Small intestine (tissue), 7 donors: ENCODE measurements at regions not wholly inside any gene's neighbourhood (a gene's known extent, or its start where the extent isn't known, plus 50 kb on each side); places are given as distances from the start of the nearest gene placed in this dataset.

Experiments
- DNase-seq, 2 donors: peaks; one replicate each; pipeline versions ENCODE4 v3.0.0 to v3.0.0-alpha.2; 2013
- FAIRE-seq: peaks from 2 replicates; lab custom pipeline; 2012; peaks lifted over from hg19 to GRCh38; lab: Jason Lieb, UNC
- H3K27ac ChIP-seq, 3 donors: one replicate each; pipeline ENCODE4 v1.5.1; 2013; ENCODE audit warnings: low read length in 2 of 3, mild to moderate bottlenecking in 2 of 3, control low read depth in 1 of 3, inconsistent platforms in 1 of 3, low read depth in 1 of 3, moderate library complexity in 1 of 3
- H3K27me3 ChIP-seq, 3 donors: one replicate each; pipeline ENCODE4 v1.6.1; 2013; ENCODE audit warnings: low read length in 3 of 3, inconsistent platforms in 1 of 3; ENCODE audit not compliant: control insufficient read depth in 3 of 3, insufficient read depth in 3 of 3
- H3K36me3 ChIP-seq, 3 donors: one replicate each; pipeline ENCODE4 v1.6.1; 2013; ENCODE audit warnings: low read length in 3 of 3, inconsistent platforms in 1 of 3, low read depth in 1 of 3, mild to moderate bottlenecking in 1 of 3, moderate library complexity in 1 of 3; ENCODE audit not compliant: control insufficient read depth in 3 of 3, insufficient read depth in 2 of 3
- H3K4me1 ChIP-seq, 3 donors: one replicate each; pipeline ENCODE4 v1.6.1; 2013; ENCODE audit warnings: low read length in 2 of 3, inconsistent platforms in 1 of 3, low read depth in 1 of 3, mild to moderate bottlenecking in 1 of 3, moderate library complexity in 1 of 3; ENCODE audit not compliant: control insufficient read depth in 3 of 3, insufficient read depth in 2 of 3
- H3K4me3 ChIP-seq, 3 donors: one replicate each; pipeline ENCODE4 v1.5.1; 2013; ENCODE audit warnings: low read length in 3 of 3, control low read depth in 1 of 3, inconsistent platforms in 1 of 3, low read depth in 1 of 3, mild to moderate bottlenecking in 1 of 3, moderate library complexity in 1 of 3
- H3K9me3 ChIP-seq, 2 donors: one replicate each; pipeline ENCODE4 v1.6.1; 2013; ENCODE audit warnings: low read depth in 1 of 2, low read length in 1 of 2; ENCODE audit not compliant: control insufficient read depth in 2 of 2, insufficient read depth in 1 of 2
- WGBS, 3 donors: extraction: QIAGEN DNeasy Blood & Tissue Kit; methylation state at CpG; one replicate each; pipeline ENCODE4 v1.1.7; 2013; 5-methylcytosine and 5-hydroxymethylcytosine counted together
- donor health status: healthy with polysubstance abuse.
- donor health status: control.
- donor health status: control.
- donor health status: Bipolar disorder and iron deficiency.
- donor health status: healthy.

GRCh38 chr3:118292841-118293240 lies 741.8 kb downstream of the IGSF11 start:
- FAIRE-seq, result no peak

GRCh38 chr3:118298133-118298532 lies 736.5 kb downstream of the IGSF11 start:
- FAIRE-seq, result no peak
- Histone ChIP-seq H3K27ac (no peak overlapping the region), H3K4me1 (no peaks in the 10 kb centered on the region), H3K36me3 (no peaks in the 10 kb centered on the region), H3K27me3 (no peaks in the 10 kb centered on the region), H3K9me3 (no peaks in the 10 kb centered on the region), H3K4me3 (no peak overlapping the region)
- DNase-seq, result no peak

More at GRCh38 chr3:118292841-118293240, 741.8 kb downstream of the IGSF11 start:
- 88 to 95% (median 93%) methylated on average over 1 of the region's 1 CpG for WGBS, 3 donors
- no peak overlapping the region for H3K27ac ChIP-seq
- H3K4me1 ChIP-seq, result no peaks in the 10 kb centered on the region
- no peak overlapping the region for H3K4me3 ChIP-seq
- H3K27me3 ChIP-seq, result no peaks in the 10 kb centered on the region
- H3K36me3 ChIP-seq, result no peaks in the 10 kb centered on the region
- DNase-seq, result no peak
- H3K9me3 ChIP-seq, result no peaks in the 10 kb centered on the region

- Histone ChIP-seq H3K36me3 (no peaks in the 10 kb centered on the region), H3K4me1 (no peaks in the 10 kb centered on the region), H3K27me3 (no peaks in the 10 kb centered on the region), H3K4me3 (no peak overlapping the region), H3K27ac (no peak overlapping the region), H3K9me3 (no peaks in the 10 kb centered on the region)
- FAIRE-seq, result no peak
- WGBS, 3 donors, result 42 to 81% (median 45%) methylated on average over 1 of the region's 1 CpG
- no peak for DNase-seq
These were observed 730.1 kb downstream of the IGSF11 start for GRCh38 chr3:118304557-118304956.

GRCh38 chr3:118332699-118333098 lies 701.9 kb downstream of the IGSF11 start:
- no peaks in the 10 kb centered on the region for H3K4me1 ChIP-seq
- H3K27me3 ChIP-seq, result no peaks in the 10 kb centered on the region
- H3K9me3 ChIP-seq, result peaks cover 0 to 19% of the 10 kb centered on the region in 2 donors
- 94 to 95% (median 94%) methylated on average over 2 of the region's 2 CpGs for WGBS, 3 donors
- H3K36me3 ChIP-seq, result no peaks in the 10 kb centered on the region
- DNase-seq, result no peak
- no peak for FAIRE-seq
- no peak overlapping the region for H3K27ac ChIP-seq
- no peak overlapping the region for H3K4me3 ChIP-seq

GRCh38 chr3:118337649-118338048 lies 697.0 kb downstream of the IGSF11 start:
- Histone ChIP-seq H3K4me1 (no peaks in the 10 kb centered on the region), H3K27ac (no peak overlapping the region), H3K36me3 (no peaks in the 10 kb centered on the region), H3K27me3 (no peaks in the 10 kb centered on the region), H3K9me3 (peaks cover 0 to 14% of the 10 kb centered on the region in 2 donors), H3K4me3 (no peak overlapping the region)
- DNase-seq, result no peak
- FAIRE-seq, result no peak

- Histone ChIP-seq H3K9me3 (no peaks in the 10 kb centered on the region), H3K27me3 (no peaks in the 10 kb centered on the region), H3K36me3 (no peaks in the 10 kb centered on the region), H3K4me3 (no peak overlapping the region), H3K4me1 (no peaks in the 10 kb centered on the region), H3K27ac (no peak overlapping the region)
- DNase-seq, result no peak
- FAIRE-seq, result no peak
These were observed 687.1 kb downstream of the IGSF11 start for GRCh38 chr3:118347396-118348168.

- Histone ChIP-seq H3K4me3 (no peak overlapping the region), H3K4me1 (no peaks in the 10 kb centered on the region), H3K27me3 (no peaks in the 10 kb centered on the region), H3K36me3 (no peaks in the 10 kb centered on the region), H3K9me3 (no peaks in the 10 kb centered on the region), H3K27ac (no peak overlapping the region)
- 18 to 61% (median 33%) methylated on average over 1 of the region's 1 CpG for WGBS, 3 donors
- DNase-seq, result no peak
- FAIRE-seq, result no peak
These were observed 686.5 kb downstream of the IGSF11 start for GRCh38 chr3:118348169-118348557.

- FAIRE-seq, result no peak
- Histone ChIP-seq H3K27me3 (no peaks in the 10 kb centered on the region), H3K9me3 (peaks cover 2 to 20% of the 10 kb centered on the region in 2 donors)
These were observed 680.1 kb downstream of the IGSF11 start for GRCh38 chr3:118354556-118354955.

More at GRCh38 chr3:118354556-118354955, 680.1 kb downstream of the IGSF11 start:
- H3K4me3 ChIP-seq, result no peak overlapping the region
- no peaks in the 10 kb centered on the region for H3K36me3 ChIP-seq
- no peak for DNase-seq
- whole genome bisulfite sequencing, 3 donors, result 33 to 68% (median 54%) methylated on average over 1 of the region's 1 CpG
- no peak overlapping the region for H3K27ac ChIP-seq
- no peaks in the 10 kb centered on the region for H3K4me1 ChIP-seq
